CD4-positive, alpha-beta T cell treated with Interleukin-12 subunit alpha and Interleukin-12 subunit beta, for 1 hour (primary cell): ENCODE measurements at regions not wholly inside any gene's neighbourhood (a gene's known extent, or its start where the extent isn't known, plus 50 kb on each side); places are given as distances from the start of the nearest gene placed in this dataset.
"Not testable (repeated sequence)": the region's sequence is repeated elsewhere in the genome, so short reads cannot be mapped to it uniquely, and the experiment has no call there.

Experiments used
- DNase-seq: peaks from one replicate; pipeline ENCODE4 v3.0.0-alpha.2; 2020

DNA sequence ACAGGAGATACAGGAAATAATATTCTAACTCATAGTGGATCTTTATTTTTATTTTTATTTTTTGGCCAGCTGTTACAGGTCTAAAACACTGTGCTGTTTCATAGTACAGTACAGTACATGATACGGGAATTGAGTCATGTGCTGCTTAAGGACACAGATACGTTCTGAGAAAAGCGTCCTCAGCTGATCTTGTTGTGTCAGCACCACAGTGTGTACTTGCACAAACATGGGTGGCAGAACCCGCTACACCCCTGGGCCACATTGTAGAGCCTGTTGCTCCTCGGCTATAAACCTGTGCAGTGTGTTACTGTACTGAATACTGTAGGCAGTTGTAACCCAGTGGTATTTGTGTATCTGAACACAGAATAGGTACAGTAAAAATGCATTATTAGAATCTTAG, 183.4 kb downstream of the OR4M2 start:
- DNase-seq: no peak

DNA sequence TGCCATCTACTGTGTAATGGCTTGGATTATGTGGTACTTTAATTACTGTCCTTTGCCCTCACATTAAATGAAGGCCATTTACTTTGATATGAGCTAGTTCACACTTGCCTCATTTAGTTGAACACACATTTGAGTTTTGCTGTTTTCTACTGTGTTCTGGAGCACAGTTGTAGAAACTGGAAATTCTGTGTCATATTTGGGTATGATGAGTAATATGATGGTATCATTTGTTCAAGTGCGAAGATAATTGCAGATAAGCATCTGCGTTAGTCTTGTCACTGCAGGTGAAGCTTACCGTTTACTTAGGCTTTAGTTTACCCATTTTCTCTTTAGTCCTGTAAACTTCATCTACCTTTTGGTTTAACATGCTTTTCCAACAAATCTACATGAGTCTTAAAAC, 183.9 kb downstream of the OR4M2 start:
- peak; percentile 9 for DNase-seq

DNA sequence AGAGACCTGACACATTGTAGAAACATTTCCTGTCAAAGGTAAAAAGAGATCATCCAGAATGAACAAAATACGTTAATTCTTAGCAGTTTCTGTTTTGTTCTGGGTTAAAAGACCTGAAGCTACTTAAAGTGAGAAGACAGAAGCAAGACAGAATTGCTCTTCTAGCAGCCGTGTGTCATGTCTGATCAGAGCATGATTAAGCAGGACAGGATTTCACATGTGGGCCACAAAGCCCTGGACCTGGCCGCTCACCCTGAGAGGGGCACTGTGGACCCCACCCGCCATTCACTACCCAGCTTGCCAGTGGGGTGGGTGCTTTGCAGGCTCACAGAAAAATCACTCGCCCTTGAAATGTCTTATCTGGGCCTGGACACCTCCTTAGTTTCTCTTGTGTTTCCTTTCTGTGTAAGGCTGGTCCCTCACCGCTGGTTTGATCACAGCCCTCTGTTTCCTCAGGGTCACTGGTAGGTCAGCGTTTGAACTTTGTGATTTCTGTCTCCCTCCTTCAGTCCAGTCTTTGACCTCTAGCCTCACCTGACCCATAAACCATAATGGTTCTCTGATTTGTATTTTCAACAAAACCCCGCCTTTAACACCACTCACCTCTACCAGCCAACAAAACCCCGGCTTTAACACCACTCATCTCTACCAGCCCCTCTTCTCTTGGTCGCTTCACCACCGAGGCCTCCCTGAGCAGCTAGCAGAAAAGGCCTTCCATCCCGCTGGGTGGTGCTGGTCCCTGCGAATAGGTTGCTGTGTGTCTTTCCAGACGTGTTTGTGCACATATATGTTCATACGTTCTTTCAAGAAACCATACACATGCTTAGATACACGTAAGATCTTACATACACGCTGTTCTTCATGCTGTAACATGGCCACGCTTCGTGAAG, 185.0 kb downstream of the OR4M2 start:
- DNase-seq: peak; percentile 7

DNA sequence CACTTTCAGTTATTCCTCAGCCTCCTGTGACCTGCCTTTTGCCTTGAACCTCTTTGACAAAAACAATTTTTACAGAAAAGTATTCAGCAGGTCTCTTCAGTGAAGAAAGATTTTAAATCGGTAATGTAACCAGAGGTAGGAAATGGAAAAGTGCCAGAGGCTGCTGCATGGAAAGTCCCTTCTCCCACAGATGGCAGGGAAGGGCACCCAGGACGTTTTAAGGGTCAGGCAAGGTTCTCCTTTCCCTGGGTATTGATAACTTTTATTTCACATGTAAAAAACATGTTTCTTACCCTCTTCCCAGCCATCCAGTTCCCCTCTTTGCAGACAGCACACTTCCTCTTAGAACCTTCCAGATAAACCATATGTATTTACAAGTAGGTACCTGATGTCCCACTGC, 185.6 kb downstream of the OR4M2 start:
- DNase-seq: no peak

DNA sequence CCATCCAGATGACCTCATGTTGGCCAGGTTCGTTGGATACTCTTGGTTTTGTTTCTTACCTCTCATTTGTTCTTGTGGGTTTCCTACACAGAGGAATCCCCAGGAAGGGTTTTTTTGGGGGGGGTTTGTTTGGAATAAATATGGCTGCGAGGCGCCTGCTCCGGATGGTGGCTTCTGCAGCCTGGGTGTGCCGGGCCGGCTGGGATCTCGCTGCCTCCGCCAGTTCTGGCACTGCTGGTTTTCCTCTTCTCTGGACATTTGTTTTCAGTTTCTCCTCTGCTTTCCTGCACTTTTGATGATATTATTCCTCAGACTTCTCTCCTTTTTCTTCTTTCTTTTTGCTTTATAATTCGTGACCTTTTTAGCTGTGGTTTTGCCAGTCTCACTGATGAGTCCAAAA, 187.4 kb downstream of the OR4M2 start:
- DNase-seq: no peak

DNA sequence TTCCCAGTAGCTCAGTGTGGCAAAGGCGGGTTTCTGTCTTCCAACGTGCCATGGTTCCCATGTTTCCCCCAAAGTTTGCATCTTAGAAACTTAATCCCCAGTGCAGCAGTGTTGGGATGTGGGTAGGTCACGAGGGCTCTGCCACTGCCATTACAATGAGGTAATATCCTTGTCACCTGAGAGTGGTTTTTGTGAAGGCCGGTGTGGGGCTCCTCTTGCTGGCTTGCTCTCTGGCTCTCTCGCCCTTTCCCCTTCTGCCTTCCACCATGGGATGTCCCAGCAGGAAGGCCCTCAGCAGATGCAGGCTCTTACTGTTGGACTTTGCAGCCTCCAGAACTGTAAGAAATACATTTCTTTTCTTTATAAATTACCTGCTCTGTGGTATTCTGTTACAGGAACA, 187.9 kb downstream of the OR4M2 start:
- not testable (repeated sequence) for DNase-seq

DNA sequence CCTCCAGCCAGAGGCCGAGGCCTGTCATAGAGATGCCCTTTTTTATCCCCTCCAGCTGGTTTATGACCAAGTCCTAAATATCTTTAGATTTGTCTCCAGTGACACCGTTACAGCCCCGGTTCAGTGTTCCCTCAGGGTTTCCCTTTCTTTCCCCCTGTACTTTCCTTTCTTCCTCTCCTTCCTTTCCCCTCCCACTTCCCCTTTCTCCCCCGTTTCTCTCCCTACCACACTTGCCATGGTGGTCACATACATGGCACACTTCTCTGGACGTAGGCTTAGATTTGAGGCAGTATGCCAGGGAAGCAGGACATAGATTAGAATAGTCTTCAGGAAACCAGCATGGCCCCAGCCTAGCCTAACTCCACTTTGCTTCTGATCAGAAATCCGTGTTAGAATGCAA, 188.3 kb downstream of the OR4M2 start:
- DNase-seq: not testable (repeated sequence)

DNA sequence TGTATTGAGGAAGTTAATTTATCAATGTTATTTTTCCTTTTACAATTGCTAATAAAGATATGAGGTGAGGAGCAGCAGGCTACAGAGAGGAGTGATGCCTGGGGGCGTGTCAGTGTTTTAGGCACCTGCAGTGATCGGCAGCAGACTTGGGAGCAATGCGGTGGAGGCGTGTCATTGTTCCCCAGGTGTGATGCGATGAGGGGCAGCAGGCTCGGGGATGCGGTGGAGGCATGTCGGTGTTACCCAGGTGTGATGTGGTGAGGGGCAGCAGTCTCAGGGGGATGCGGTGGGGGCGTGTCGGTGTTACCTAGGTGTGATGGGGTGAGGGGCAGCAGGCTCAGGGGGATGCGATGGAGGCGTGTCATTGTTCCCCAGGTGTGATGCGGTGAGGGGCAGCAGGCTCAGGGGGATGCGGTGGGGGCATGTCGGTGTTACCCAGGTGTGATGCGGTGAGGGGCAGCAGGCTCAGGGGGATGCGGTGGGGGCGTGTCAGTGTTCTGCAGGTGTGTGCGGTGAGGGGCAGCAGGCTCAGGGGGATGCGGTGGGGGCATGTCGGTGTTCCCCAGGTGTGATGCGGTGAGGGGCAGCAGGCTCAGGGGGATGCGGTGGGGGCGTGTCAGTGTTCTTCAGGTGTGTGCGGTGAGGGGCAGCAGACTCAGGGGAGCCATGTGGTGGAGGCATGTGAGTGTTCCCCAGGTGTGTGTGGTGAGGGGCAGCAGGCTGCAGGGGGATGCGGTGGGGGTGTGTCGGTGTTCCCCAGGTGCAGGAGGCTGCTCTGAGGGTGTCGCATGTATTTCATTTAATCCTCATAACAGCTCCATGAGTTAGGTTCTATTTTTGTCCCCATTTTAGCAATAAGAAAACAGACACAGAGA, 186.2 kb upstream of the GOLGA6L22 start:
- not testable (repeated sequence) for DNase-seq

DNA sequence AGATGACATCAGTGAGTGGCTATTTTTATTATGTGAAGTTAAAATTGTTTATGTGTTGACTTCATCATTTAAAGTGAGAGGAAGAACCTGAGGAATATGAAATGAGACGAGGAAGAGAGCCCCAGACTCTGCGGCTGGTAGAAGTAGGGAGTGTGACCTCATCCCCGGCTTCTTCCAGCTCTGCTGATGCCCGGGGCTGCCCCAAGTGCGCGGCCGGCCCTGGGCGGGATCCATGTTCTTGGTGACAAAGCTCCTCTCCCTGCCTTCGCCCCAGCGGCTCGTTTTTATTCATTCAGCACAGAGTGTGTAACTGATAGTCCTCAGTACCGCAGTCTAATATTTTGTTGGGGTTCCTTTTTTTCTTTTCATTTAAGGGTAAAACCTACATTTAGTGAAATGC, 185.5 kb upstream of the GOLGA6L22 start:
- not testable (repeated sequence) for DNase-seq

DNA sequence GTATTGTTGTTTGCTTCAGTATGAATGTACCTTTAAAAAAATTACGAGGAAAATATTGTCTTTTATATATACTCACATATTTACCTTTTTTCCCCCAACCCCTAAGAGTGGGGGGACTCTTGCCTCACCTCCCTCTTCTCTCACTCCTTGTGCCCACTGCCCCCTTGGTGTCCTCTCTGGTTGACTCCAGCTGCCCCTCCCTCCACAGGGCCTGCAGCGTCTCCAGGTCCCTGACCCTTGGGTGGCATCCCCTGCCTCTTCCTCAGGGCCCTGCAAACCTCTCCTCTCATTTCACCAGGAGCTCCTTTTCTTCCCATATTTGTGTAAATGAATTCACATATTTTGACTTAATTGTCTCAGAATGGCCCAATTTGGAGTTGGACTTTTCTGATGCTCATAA, 184.3 kb upstream of the GOLGA6L22 start:
- not testable (repeated sequence) for DNase-seq

DNA sequence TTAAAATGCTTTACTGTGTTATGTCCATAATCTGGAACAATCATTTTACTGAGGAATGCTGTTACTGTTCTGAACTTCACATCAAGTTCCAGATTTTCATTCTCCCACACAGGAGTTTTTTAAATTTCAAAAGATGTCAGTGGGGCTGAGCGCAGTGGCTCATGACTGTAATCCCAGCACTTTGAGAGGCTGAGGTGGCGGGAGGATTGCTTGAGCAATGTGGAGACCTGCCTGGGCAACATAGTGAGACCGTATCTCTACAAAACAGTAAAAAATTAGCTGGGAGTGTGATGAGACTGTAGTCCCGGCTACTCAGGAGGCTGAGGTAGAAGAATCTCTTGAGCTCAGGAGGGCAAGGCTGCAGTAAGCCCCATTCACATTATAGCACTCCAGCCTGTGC, 177.9 kb upstream of the GOLGA6L22 start:
- not testable (repeated sequence) for DNase-seq

DNA sequence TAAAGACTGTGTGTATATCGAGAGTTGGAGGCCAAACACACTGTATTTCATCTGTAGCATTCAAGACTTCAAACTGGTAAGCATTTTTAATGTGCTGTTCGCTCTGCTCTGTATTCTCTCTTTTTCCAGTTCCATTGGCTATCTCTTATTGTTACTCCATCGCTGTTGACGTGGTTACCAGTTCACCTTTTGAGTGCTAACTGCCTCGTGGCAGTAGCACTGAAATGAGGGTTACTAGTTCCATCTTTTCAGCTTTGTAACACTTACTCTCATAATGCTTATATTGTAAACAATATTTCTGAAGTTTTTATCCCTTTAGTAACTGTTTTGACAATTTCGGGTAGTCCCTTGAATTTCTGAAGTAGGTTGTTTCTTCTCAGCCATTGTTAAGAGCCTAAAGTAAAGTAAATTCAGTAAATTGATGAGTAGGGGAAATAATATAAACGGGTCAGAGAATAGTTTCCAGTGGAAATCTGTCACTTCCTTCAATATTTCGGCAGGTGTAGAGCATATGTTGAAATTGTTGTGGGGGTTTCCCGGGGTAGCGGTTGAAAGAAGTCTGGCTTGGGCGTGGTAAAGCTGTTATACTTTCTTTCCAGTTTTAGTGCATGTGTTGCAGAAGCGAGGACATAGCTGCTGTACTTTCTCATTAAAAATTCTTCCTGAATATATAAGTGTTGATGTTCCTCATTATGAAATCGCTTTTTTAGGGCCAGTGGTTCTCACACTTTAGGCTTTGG, 175.7 kb upstream of the GOLGA6L22 start:
- DNase-seq: not testable (repeated sequence)

DNA sequence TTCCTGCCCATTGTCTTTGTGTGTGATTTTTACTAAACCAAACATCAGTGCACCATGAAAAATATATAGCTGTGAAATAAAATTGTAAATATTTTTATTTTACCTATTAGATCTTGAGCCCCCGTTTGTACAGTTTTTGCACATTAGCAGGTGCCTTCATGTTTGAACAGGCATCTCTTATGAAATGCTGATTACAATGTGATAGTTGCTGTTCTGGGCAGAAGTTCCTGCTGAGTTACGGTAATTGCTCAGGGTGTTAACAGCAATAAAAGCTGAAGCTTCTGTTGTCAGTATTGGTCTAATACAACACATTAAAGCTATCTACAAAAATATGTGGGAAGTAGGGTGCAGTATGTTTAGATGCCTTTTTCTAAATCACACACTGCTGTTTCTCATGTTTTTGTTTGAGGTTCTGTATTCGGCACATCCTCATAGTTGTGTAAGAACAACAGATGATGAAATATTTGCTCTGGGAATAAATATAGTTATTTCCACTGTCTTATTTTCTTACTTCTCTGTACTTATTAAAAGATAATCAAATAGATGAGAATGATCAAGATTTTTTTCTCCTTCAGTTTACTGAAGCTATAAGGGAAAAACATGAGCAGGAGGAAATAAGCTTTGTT, 173.8 kb upstream of the GOLGA6L22 start:
- DNase-seq: not testable (repeated sequence)

DNA sequence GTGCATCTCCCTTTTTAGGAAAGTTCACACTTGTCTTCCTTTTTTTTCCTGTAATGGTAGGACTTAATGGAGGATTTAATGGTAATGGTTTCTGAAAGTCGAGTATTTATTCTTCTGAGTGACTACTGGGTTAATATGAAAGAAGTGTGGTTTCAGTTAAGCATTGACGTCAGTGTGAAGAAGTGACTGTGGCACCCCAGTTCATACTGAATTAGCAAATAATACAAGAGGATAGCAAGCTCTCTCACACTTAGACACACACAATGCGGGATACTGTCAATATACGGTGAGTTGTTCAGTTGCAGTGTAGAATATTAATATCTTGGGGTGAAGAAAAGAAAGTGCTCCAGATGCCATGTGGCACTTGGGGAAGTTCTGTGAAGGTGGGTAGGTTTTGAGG, 167.6 kb upstream of the GOLGA6L22 start:
- not testable (repeated sequence) for DNase-seq

DNA sequence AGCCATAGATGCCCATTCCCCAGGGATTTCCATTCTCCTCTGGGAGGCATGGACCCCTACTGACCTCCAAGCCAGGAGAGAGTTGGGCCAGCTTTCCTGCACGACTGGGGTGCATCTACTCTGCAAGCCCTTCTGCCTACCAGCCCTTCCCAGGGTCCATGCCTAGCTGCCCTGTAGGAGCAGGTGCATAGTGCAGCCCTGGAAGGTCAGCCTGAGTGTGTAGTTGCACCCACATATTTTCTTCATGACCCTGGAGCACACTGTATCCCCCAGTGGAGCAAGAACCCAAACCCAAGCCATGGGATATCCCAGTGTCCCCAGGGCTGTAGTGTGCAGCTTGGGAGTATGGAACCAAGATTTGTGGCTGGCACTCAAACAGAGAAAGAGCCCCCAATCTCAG, 155.6 kb upstream of the GOLGA6L22 start:
- not testable (repeated sequence) for DNase-seq
